Lung (tissue), 11 donors: ENCODE measurements at regions not wholly inside any gene's neighbourhood (a gene's known extent, or its start where the extent isn't known, plus 50 kb on each side); places are given as distances from the start of the nearest gene placed in this dataset.

Experiments used
- ATAC-seq: fragments of 200-7000 bp; cut with Tn5 transposase; one replicate; pipeline ENCODE4 v1.9.1; 2020; ENCODE audit warnings: moderate number of reproducible peaks; ENCODE audit not compliant: insufficient read depth, low FRiP score
- DNase-seq, 3 donors: peaks; one replicate each; pipeline ENCODE4 v3.0.0-alpha.2; 2013 to 2017
- H3K27ac ChIP-seq, 2 donors: one replicate each; pipeline ENCODE4 v1.5.1; 2013; ENCODE audit warnings: mild to moderate bottlenecking in 2 of 2, moderate library complexity in 2 of 2, control low read depth in 1 of 2, inconsistent platforms in 1 of 2, low read depth in 1 of 2, low read length in 1 of 2
- H3K27me3 ChIP-seq, 3 donors: one replicate each; pipeline ENCODE4 v1.5.1; 2013; ENCODE audit warnings: low read length in 2 of 3; ENCODE audit not compliant: control insufficient read depth in 3 of 3, insufficient read depth in 3 of 3
- H3K36me3 ChIP-seq, 4 donors: one replicate each; pipeline ENCODE4 v1.5.1; 2013; ENCODE audit warnings: low read length in 4 of 4, mild to moderate bottlenecking in 1 of 4, moderate library complexity in 1 of 4; ENCODE audit not compliant: control insufficient read depth in 4 of 4, insufficient read depth in 4 of 4
- H3K4me1 ChIP-seq, 5 donors: one replicate each; pipeline ENCODE4 v1.5.1; 2013; ENCODE audit warnings: low read length in 5 of 5, mild to moderate bottlenecking in 2 of 5, moderate library complexity in 1 of 5; ENCODE audit not compliant: control insufficient read depth in 5 of 5, insufficient read depth in 5 of 5
- H3K4me3 ChIP-seq: one replicate; pipeline ENCODE4 v1.5.1; 2013; ENCODE audit warnings: mild to moderate bottlenecking, control low read depth, moderate library complexity
- H3K9ac ChIP-seq, 2 donors: one replicate each; pipeline ENCODE4 v1.5.1; 2013; ENCODE audit warnings: low read length in 2 of 2, control low read depth in 1 of 2; ENCODE audit not compliant: insufficient read depth in 1 of 2
- H3K9me3 ChIP-seq, 4 donors: one replicate each; pipeline ENCODE4 v1.5.1; 2013; ENCODE audit warnings: low read length in 3 of 4, mild to moderate bottlenecking in 1 of 4, moderate library complexity in 1 of 4; ENCODE audit not compliant: control insufficient read depth in 4 of 4, insufficient read depth in 3 of 4
- WGBS, 2 donors: extraction: QIAGEN DNeasy Blood & Tissue Kit; methylation state at CpG; one replicate each; pipeline ENCODE4 v1.1.7; 2013; 5-methylcytosine and 5-hydroxymethylcytosine counted together
- TF ChIP-seq, protein P1 (sequence below): IDR thresholded peaks from 2 replicates; pipeline ENCODE4 v1.5.1; 2012; ENCODE audit warnings: mild to moderate bottlenecking; ENCODE audit errors: control extremely low read depth, extremely low read depth
- donor health status: control.
- donor health status: control.
- donor health status: Bipolar disorder and iron deficiency.
- donor health status: healthy.
- donor health status: DM: yes; HTN: yes; CAD: no.

GRCh38 chr16:60852635-60853034 is 1183.6 kb downstream of the CDH8 start:
- TF ChIP-seq, protein P1, sequence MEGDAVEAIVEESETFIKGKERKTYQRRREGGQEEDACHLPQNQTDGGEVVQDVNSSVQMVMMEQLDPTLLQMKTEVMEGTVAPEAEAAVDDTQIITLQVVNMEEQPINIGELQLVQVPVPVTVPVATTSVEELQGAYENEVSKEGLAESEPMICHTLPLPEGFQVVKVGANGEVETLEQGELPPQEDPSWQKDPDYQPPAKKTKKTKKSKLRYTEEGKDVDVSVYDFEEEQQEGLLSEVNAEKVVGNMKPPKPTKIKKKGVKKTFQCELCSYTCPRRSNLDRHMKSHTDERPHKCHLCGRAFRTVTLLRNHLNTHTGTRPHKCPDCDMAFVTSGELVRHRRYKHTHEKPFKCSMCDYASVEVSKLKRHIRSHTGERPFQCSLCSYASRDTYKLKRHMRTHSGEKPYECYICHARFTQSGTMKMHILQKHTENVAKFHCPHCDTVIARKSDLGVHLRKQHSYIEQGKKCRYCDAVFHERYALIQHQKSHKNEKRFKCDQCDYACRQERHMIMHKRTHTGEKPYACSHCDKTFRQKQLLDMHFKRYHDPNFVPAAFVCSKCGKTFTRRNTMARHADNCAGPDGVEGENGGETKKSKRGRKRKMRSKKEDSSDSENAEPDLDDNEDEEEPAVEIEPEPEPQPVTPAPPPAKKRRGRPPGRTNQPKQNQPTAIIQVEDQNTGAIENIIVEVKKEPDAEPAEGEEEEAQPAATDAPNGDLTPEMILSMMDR = no peak
- DNase-seq (no peak), ATAC-seq (no peak)
- Histone ChIP-seq H3K36me3 (no peaks in the 10 kb centered on the region), H3K9ac (no peak overlapping the region), H3K27me3 (peaks cover 0 to 2% (median 0%) of the 10 kb centered on the region in 3 donors), H3K4me3 (no peak overlapping the region), H3K27ac (no peak overlapping the region), H3K4me1 (no peaks in the 10 kb centered on the region), H3K9me3 (peaks cover 0 to 9% (median 2%) of the 10 kb centered on the region in 4 donors)
- WGBS, 2 donors = 85 to 88% methylated on average over 3 of the region's 3 CpGs

- Histone ChIP-seq H3K4me1 (no peaks in the 10 kb centered on the region), H3K27me3 (no peaks in the 10 kb centered on the region), H3K9me3 (no peaks in the 10 kb centered on the region), H3K4me3 (no peak overlapping the region), H3K9ac (no peak overlapping the region), H3K36me3 (no peaks in the 10 kb centered on the region), H3K27ac (no peak overlapping the region)
- TF ChIP-seq, protein P1 = no peak
- ATAC-seq (no peak), DNase-seq (no peak)
- WGBS, 2 donors = 76 to 77% methylated on average over 2 of the region's 2 CpGs
Measured at GRCh38 chr16:60821661-60822060, 1214.6 kb downstream of the CDH8 start.

DNA sequence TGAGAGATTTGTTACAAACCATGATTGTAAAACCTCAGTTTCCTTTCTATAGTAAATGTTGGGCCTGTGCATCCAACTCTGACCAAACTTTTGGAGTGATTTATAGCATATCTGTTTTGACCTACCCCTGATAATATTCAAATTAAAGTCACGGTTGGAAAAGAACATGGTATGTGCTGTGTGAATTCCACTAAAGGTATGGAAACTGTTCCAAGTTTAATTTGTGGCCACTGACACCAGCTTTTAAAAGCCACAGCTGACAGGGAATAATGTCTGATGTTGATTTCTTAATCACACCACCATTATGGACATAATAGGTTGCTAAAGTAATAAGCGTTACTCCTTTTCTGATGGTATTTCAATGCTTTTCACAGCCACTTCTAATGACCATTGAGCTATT is 1215.9 kb downstream of the CDH8 start:
- 78 to 87% methylated on average over 2 of the region's 2 CpGs for WGBS, 2 donors
- Histone ChIP-seq H3K4me1 (peaks cover 0 to 3% (median 0%) of the 10 kb centered on the region in 5 donors), H3K36me3 (no peaks in the 10 kb centered on the region), H3K9ac (no peak overlapping the region), H3K27ac (no peak overlapping the region), H3K9me3 (no peaks in the 10 kb centered on the region), H3K4me3 (no peak overlapping the region), H3K27me3 (no peaks in the 10 kb centered on the region)
- DNase-seq = no peak
- TF ChIP-seq, protein P1 = no peak
- ATAC-seq = no peak

- TF ChIP-seq, protein P1 = no peak
- no peaks in the 10 kb centered on the region for H3K9me3 ChIP-seq
- ATAC-seq (no peak), DNase-seq (no peak)
- peaks cover 0 to 3% (median 0%) of the 10 kb centered on the region in 5 donors for H3K4me1 ChIP-seq
- WGBS, 2 donors = 73 to 89% methylated on average over 1 of the region's 1 CpG
- H3K27me3 ChIP-seq = no peaks in the 10 kb centered on the region
- no peak overlapping the region for H3K27ac ChIP-seq
- H3K36me3 ChIP-seq = no peaks in the 10 kb centered on the region
- no peak overlapping the region for H3K4me3 ChIP-seq
- H3K9ac ChIP-seq = no peak overlapping the region
Measured at GRCh38 chr16:60818465-60818864, 1217.8 kb downstream of the CDH8 start.
